ENCODE measurements at regions not wholly inside any gene's neighbourhood (a gene's known extent, or its start where the extent isn't known, plus 50 kb on each side); places are given as distances from the start of the nearest gene placed in this dataset.

DNA sequence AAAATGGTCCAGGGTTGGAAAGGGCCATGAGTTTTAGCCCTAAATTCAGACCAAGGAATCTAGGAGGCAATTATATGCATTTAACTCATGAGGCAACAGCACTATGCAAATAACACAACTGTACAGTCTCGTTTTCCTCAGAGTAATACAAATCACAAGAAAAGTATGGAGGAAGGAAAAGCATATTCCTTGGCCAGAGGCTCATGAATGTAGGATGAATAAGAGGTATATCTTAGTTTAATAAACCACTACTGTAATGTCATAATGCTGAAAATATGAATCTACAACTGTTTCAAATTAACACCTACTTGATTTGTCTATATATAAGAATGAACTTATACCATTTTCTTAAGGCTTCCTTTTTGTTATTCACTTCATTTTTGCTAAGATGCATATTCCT, 252.5 kb upstream of the TANK start:
- 53 to 79% methylated on average over 1 of the region's 1 CpG for WGBS, 2 donors

DNA sequence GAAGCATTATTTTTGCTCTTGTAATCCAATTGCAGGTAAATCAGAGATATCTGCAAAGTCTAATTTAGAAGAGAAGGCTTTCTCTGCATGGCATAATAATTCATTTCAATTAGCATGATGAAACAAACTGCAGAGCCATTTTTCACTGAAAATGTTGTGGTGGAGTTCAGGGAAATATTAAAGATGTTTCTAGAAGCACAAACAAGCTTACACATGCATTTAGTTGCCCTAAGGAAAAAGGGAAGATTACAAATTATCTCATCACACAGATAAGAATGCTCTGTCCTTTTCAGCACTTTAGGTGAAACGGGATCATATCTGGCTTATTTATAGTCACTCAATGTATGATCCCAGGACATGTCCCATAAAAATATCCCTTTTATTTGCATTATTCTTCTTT, 252.1 kb upstream of the TANK start:
- Histone ChIP-seq H3K27ac (no peak overlapping the region), H3K36me3 (no peaks in the 10 kb centered on the region)
- 57 to 90% methylated on average over 1 of the region's 1 CpG for WGBS, 2 donors

More for the DNA sequence above, 252.5 kb upstream of the TANK start:
- Histone ChIP-seq H3K27ac (no peak overlapping the region), H3K4me1 (peaks cover 0 to 37% (median 24%) of the 10 kb centered on the region in 4 donors), H3K9me3 (no peaks in the 10 kb centered on the region), H3K36me3 (no peaks in the 10 kb centered on the region), H3K4me3 (no peak overlapping the region), H3K27me3 (no peaks in the 10 kb centered on the region)
- no peak for DNase-seq
- TF ChIP-seq EP300 (IDR thresholded peaks at IDR 0.05), result no peak
- intact Hi-C loops (cut with DNase I), result no loop called here

DNA sequence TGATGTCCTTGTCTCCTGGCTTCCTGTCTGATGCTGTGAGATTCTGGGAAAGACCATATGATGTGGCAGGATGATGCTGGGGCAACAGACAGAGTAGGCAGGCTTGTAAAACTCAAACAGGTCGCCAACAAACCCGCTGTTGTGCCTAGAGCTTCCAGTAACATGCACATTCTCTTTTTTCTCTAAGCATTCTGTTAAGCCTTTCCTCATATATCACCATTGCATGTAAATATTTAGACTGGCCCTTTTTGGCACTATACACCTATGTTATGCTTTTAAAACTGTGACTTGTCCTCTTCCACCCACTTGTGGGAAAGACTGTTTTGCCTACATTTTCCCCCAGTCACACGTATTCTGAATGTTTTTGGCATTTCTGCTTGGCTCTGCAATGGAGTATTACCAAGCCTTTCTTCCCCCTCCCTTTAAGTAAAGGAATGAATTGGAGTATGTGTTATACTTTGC, 250.4 kb upstream of the TANK start:
- no peaks in the 10 kb centered on the region for H3K9me3 ChIP-seq
- peak in 1 of 4 donors; percentile 11 for TF ChIP-seq POLR2AphosphoS5 (IDR thresholded peaks at IDR 0.05)
- TF ChIP-seq EP300 (IDR thresholded peaks at IDR 0.05), result no peak
- TF ChIP-seq, protein P1, sequence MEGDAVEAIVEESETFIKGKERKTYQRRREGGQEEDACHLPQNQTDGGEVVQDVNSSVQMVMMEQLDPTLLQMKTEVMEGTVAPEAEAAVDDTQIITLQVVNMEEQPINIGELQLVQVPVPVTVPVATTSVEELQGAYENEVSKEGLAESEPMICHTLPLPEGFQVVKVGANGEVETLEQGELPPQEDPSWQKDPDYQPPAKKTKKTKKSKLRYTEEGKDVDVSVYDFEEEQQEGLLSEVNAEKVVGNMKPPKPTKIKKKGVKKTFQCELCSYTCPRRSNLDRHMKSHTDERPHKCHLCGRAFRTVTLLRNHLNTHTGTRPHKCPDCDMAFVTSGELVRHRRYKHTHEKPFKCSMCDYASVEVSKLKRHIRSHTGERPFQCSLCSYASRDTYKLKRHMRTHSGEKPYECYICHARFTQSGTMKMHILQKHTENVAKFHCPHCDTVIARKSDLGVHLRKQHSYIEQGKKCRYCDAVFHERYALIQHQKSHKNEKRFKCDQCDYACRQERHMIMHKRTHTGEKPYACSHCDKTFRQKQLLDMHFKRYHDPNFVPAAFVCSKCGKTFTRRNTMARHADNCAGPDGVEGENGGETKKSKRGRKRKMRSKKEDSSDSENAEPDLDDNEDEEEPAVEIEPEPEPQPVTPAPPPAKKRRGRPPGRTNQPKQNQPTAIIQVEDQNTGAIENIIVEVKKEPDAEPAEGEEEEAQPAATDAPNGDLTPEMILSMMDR (IDR thresholded peaks at IDR 0.05), result no peak
- 64 to 69% methylated on average over 3 of the region's 3 CpGs for WGBS, 2 donors
- DNase-seq, result no peak
- H3K4me3 ChIP-seq, result no peak overlapping the region
- no peaks in the 10 kb centered on the region for H3K27me3 ChIP-seq
- peak overlapping the region in 3 of 4 donors; percentile 67 to 78 (median 67) for H3K27ac ChIP-seq
- intact Hi-C loops (cut with DNase I), result no loop called here
- peaks cover 0 to 37% (median 24%) of the 10 kb centered on the region in 4 donors for H3K4me1 ChIP-seq
- no peaks in the 10 kb centered on the region for H3K36me3 ChIP-seq

More for the DNA sequence above, 252.1 kb upstream of the TANK start:
- H3K27me3 ChIP-seq, result no peaks in the 10 kb centered on the region
- H3K4me3 ChIP-seq, result no peak overlapping the region
- H3K4me1 ChIP-seq, result peaks cover 0 to 37% (median 24%) of the 10 kb centered on the region in 4 donors
- H3K9me3 ChIP-seq, result no peaks in the 10 kb centered on the region
- intact Hi-C loops (cut with DNase I), result no loop called here
- no peak for TF ChIP-seq POLR2AphosphoS5 (IDR thresholded peaks at IDR 0.05)
- no peak for DNase-seq

DNA sequence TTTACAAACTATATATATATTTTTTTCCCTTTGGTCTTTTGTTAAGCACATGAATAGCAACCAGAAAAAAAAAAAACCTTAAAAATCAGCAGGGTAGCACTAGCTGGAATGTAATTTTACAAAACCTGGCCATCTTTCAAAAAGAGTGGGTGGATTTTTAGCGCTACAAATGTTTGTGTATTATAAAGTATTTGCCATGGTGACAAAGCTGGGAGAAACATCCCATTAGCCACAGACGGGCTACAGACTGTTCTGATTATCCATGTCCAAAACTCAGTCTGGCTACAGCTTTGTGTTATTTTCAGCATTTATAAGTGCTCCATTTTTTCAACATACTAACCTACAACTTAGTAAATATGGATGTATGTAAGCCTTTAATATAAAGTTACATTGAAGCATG, 249.5 kb upstream of the TANK start:
- Histone ChIP-seq H3K4me1 (peaks cover 0 to 37% (median 24%) of the 10 kb centered on the region in 4 donors), H3K4me3 (no peak overlapping the region), H3K9me3 (no peaks in the 10 kb centered on the region), H3K36me3 (no peaks in the 10 kb centered on the region), H3K27ac (peak overlapping the region in 3 of 4 donors; percentile 67 to 78 (median 67)), H3K27me3 (no peaks in the 10 kb centered on the region)
- WGBS, 2 donors, result 56 to 65% methylated on average over 2 of the region's 2 CpGs
- TF ChIP-seq POLR2AphosphoS5 (IDR thresholded peaks at IDR 0.05) (peak in 1 of 4 donors; percentile 42), POLR2A (IDR thresholded peaks at IDR 0.05) (no peak)
- TF ChIP-seq, protein P1 (IDR thresholded peaks at IDR 0.05), result no peak
- intact Hi-C loops (cut with DNase I), result no loop called here
- no peak for DNase-seq

DNA sequence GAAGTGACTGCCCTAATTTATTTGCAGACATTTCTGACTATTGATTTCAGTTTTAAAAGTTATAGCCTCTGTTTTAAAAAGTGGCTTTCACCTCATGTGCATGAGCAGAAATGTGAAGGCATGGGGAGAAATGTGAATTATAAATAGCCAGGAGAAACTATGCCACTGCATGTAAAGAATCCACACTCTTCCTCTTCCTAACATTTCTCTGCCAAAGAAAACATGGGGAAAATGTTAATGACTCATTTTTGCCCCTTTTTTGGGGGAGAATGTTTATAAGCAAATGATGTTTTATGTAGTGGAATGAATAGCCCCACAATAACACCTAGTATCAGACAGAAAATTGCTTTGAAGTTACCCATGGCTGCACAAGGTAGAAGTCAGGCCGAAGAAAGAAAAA, 249.0 kb upstream of the TANK start:
- Histone ChIP-seq H3K4me1 (peaks cover 0 to 37% (median 24%) of the 10 kb centered on the region in 4 donors), H3K27ac (peak overlapping the region in 3 of 4 donors; percentile 67 to 78 (median 67)), H3K27me3 (no peaks in the 10 kb centered on the region), H3K4me3 (no peak overlapping the region), H3K9me3 (no peaks in the 10 kb centered on the region), H3K36me3 (no peaks in the 10 kb centered on the region)
- no peak for TF ChIP-seq EP300 (IDR thresholded peaks at IDR 0.05)
- TF ChIP-seq POLR2A (IDR thresholded peaks at IDR 0.05), result no peak
- no peak for TF ChIP-seq POLR2AphosphoS5 (IDR thresholded peaks at IDR 0.05)
- TF ChIP-seq, protein P1 (IDR thresholded peaks at IDR 0.05), result no peak
- DNase-seq, result no peak
- intact Hi-C loops (cut with DNase I), result no loop called here
- WGBS, 2 donors, result 71 to 80% methylated on average over 1 of the region's 1 CpG

DNA sequence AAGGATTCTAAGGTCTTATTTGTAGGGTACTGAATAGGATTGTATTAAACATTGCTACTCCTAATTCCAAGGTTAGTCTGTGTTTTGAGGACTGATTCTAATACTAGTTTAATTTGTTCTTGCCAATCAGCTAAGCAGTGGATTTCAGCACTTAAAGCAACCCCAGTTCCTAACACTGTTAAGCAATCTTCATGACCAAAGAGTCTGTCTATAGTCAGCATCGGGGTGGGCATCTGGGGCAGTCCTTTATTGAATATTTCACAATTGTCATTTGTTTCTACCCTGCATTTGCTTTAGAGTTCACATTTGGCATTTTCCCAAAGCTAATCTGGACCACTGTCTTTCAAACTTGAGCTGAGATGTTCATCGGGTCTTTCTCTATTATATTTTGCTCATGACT, 248.0 kb upstream of the TANK start:
- no peak overlapping the region for H3K4me3 ChIP-seq
- intact Hi-C loops (cut with DNase I), result no loop called here
- no peaks in the 10 kb centered on the region for H3K36me3 ChIP-seq
- H3K9me3 ChIP-seq, result no peaks in the 10 kb centered on the region
- H3K27ac ChIP-seq, result no peak overlapping the region
- DNase-seq, result no peak
- H3K4me1 ChIP-seq, result peaks cover 0 to 37% (median 24%) of the 10 kb centered on the region in 4 donors
- 80 to 89% methylated on average over 2 of the region's 2 CpGs for WGBS, 2 donors
- no peak for TF ChIP-seq POLR2A (IDR thresholded peaks at IDR 0.05)
- TF ChIP-seq, protein P1 (IDR thresholded peaks at IDR 0.05), result no peak
- no peak for TF ChIP-seq POLR2AphosphoS5 (IDR thresholded peaks at IDR 0.05)
- no peak for TF ChIP-seq EP300 (IDR thresholded peaks at IDR 0.05)
- no peaks in the 10 kb centered on the region for H3K27me3 ChIP-seq
